ENCODE measurements at regions not wholly inside any gene's neighbourhood (a gene's known extent, or its start where the extent isn't known, plus 50 kb on each side); places are given as distances from the start of the nearest gene placed in this dataset.

DNA sequence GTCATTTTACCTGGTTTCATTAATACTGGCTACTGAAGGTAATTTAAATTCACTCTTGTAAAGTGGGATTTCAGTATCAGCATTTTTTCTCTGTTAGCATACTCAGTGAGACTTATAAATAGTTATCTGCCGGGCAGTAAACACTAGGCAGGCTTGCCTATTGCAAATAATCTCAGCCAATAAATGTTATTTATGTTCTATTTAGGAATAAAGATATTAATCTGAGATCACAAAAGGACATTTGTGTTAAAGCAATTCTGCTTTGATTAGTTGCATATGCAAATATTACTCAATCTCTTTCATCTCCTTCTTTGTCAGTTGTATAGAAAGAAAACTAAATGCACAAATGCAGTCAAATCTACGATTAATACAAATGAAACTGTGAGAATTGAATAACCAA is 827.8 kb downstream of the TLE4 start:
- DNase-seq = no peak

DNA sequence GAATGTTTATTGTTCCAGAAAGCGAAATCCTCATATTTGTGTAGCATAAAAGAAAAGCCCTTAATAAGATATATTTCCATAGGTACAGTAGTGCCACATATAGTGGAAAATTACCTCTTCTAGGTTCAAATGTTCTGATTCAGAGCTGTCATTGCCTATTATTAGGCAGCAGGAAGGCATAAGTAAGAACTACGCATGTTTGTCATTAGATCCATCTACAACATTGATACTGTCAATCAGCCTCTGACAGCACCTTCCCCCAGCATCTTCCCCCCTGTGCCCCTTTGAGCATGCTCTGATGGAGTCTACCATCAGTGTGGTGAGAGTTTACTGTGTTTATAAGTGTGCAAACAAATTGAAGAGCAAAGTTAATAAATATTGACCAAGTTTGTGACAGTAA is 816.1 kb downstream of the TLE4 start:
- DNase-seq = no peak

DNA sequence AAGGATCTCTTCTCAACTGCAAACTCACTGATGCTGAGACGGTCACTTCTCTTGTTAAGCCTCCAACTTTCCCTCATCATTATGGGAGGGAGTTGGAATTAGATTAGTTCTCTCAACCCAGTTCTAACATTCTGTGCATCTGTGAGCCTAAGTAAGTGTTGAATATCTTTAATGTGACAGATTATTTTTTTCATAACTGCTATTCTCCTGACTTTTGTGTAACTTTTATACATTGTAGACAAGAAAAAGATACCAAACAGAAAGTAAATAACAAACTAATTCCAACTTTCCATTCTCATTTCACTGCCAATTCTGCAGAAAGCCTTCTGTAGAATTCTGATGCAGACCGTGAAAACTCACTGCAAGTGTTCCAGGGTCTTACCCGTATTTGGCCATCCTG is 813.5 kb downstream of the TLE4 start:
- DNase-seq = no peak

DNA sequence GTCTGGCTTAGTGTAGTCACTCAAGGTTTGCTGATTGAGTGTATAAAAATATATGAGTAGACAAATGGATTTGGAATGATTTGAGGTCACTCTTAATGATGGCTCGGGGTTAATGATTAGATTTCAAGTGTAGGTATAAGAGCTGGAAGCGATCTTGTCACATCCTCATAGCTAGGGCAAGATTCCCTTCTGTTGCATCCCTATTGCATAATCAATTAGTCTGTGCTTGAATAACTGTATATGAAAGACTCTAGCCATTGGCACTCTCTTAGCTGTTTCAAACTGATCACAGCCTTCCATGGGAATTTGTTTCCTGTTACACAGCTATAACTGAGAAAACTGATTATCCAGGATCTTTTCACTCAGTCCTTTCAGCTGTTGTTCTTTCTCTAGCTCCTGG is 811.6 kb downstream of the TLE4 start:
- DNase-seq = no peak

DNA sequence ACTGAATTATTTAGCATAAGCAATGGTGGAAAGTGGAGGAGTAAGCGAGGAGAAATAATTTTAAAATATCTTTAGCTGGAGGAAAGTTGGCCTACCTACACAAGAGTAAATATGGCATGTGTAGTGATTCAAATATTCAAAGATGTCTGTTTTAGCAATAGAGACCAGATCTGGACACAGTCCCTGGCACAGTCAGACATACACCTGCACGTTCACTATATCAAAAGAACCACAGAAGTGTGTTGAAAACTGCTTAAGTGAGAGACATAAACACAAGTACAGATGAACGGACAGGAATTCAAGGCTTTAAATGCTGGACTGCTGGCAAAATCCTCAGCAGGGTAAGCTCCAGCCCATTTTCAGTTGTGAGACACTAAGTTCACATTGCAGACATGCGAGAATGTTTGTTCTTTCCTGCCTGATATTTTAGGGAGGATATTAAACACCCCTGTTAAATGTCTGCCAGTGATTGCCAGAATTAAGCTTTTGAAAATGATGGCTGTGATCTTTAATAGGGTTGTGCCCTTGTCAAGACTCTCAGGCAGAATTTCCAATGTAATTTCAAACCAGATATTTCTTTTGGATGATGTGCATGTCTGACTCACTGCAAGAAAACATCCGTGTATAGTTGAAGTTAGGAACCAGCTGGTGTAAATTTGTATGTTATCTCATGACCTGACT is 810.6 kb downstream of the TLE4 start:
- no peak for DNase-seq

DNA sequence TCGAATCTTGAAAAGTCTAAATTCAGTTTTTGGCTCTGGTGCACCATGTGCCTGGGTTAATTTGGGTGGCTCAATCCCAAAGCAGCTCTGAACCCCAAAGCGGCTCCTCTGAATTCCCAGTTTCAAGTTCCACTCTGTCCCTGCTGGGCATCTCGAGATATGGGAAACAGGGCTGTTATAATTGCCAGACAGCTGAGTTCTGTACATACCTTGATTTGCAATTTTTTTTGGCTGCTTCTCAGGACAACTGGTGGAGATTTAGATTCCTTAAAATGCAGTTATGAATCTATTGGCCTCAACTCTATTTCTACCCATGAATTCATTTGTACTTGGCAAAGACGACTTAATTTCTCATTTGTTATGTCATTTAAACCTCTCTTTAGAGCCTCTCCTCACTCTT is 808.5 kb downstream of the TLE4 start:
- DNase-seq = no peak

DNA sequence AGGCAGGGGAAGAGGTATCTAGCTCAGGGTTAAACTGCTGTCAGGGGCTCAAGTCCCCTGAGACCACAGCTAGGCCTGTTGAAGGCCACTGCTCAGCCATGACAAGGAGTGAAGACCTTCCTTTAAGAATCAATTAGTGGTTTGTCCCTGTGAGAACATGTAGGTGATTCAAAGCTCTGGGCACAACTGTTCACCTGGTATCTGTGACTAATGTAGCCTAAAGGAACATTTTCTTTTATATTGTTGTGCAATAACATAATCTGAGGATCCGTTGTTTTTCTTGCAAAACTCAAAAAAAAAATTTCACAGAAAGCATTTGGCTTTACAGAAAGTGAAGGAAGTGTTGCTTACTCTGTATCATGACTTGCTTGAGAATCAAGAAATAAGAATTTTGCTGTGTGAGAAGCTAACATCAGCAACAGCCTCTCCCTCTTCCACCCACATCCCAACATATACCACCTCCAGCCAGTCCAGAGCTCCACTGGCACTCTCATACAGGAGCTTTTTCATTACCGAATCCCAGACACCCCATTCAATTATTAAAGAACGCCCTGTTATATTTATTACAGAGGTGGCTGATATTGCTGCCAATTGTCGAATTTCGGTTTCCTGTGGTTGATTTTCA is 807.0 kb downstream of the TLE4 start:
- DNase-seq = no peak

DNA sequence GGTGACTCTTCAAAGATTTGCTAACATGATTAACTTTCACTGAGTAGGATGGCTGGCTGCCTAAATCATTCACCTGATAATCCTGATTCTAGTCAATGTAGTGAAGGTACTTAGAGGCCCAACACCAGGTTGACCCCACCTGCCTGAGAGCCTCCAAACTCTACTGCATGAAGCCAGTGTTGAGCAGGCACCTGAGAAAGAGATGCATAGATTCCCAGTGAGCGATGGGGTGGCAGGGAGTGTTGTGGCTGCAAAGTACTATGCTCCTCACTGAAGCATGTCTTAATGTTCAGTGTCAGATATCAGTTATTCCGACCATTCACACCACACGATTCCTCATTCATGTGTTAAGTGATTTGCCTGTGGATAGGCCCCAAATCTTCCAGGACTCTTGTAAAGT is 804.4 kb downstream of the TLE4 start:
- no peak for DNase-seq

DNA sequence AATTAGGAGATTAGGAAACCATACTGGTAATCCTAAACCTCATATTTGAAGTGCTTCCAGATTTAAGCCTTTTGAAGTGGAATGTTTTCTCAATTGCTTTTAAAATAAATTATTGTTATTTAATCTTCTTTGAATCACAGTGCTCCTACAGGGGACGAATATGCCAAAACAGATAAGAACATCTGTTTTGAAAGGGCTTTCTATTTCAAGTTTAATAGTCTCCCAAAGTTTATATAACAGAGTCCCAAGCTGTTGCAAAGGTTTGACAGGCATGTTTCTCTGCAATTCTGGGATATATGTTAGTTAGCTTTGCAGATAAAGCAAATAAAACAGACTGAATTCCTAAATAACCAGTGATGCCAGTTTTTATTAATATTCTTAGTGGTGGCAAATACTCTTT is 803.7 kb downstream of the TLE4 start:
- DNase-seq = no peak

DNA sequence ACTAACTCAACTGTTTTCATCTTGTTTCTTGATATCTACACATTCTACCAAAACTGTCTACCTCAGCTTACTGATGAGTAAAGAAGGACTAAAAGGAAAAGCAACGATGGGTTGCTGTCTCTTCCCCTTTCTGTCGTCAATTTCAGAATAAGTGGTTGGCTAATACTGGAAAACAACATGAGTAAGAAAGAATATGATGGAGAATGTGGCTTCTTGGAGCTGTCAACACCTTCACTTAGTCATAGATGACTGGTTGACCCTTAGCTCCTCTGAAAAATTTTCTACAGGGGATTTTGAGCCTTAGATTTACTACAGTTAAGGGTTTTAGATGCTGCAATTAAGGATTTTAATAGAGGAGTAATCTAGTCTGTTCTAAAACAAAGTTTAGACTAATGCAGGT is 797.9 kb downstream of the TLE4 start:
- DNase-seq = no peak

DNA sequence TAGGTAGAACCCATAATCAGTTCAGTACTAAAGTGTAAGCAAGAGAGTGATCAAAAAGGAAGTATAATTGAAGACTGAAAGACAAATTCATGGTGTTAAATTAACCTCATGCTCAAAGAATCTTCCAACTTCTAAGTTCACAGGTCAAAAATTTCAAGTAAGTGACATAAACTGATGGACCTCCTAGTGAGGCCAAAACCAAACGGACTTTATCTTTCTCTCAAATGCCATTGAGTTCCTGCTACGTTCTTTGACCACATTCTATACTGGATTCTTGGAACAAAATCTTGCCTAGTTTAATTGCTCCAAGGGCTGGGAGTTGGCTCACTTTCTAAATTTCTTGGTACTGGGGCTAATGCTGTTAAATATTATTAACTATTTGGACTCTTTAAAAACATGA is 794.9 kb downstream of the TLE4 start:
- DNase-seq = no peak

DNA sequence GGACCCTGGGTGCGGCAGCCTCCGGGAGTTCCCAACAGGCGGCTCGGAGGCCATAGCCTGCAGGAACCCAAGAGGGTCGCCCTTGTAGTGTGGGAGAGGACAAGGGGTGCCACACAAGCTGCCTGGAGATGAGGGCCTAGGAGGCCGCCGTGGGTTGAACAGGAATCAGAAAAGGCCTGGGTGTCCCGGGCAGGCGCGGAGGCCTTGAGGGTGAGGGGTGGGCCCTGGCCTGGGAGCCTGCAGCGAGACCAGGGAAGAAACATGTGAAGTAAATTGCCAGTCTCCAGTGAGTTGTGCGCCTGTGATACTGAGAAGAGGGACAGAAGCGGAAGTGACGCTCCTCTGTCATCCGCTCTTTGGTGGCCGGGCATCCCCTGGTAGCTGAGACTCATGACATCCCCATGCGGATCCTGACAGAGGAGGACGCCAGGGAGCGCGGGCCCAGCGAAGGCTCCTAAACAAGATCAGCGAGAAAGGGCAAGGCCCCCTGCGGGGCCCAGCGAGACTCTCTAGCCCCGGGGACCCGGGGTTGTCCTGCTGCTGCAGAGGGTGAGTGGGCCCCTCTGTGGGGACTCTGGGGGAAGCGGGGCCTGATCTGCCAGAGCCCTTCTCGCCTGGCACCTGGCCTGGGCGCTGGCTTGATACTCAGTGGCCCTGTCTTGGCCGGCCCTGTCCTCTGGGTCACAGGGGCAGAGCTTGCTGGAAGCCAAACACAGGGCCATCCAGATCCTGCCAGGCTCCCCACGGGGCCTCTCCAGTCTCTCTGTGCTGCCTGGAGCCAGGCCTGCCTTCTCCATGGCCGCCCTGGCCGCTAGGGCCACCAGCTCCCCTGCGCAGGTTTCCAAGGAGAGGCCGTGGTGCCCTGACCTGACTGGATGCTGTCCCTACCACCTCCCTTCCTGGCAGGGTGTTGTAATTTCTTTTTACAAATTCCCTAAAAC is 788.4 kb downstream of the TLE4 start:
- no peak for DNase-seq

DNA sequence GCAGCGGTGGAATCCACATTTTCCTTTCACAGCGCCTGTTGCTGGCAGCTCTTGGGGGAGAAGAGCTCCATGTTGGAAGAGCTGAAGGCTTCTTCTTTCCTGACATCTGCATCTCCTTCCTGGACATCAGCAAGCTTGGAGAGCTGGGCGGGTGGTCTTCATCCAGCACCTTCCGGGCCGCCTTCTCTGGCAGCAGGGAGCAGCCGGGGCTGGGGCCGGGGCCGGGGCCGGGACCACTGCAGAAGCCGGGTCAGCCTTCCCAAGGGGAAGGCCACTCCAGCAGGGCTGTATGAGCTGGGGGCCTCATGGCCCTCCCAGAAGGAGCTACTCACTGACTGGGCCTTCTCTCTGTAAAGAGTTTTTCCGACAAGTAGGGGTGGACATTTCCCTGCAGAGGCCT is 787.5 kb downstream of the TLE4 start:
- no peak for DNase-seq

DNA sequence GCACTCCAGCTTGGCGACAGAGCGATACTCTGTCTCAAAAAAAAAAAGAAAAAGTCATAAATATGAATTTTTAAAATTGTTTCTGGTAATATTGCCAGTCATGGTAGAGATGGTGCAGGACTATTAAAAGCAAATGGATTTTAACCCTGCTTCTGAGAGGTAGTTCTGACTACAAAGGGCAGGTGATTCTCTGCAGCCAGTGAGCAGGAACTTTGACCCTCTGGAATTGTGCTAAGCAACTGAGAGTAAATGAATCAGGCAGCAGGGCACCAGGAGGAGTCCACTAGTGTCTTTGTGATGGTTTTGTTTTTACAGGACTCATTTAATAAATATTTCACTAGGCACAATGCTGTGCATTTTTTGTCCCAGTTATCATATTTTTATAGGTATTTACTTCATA is 781.2 kb downstream of the TLE4 start:
- DNase-seq = no peak

DNA sequence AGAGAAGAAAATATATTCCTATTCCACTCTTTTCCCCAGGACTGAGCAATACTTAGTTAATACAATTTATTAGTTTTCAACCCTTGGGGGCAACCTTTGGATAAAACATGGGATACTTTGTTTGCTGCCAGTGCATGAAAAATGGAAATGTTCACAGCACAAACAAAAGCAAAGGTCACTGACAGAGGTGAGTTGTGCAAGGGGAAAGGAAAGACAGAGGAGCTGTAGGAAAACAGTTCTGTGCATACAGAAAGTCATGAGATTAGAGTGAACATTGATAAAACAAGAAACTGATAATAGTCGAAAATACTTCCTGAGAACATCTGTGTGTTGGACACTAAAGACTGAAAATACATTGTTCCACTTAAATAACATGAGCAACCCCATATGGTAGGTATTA is 779.8 kb downstream of the TLE4 start:
- no peak for DNase-seq

DNA sequence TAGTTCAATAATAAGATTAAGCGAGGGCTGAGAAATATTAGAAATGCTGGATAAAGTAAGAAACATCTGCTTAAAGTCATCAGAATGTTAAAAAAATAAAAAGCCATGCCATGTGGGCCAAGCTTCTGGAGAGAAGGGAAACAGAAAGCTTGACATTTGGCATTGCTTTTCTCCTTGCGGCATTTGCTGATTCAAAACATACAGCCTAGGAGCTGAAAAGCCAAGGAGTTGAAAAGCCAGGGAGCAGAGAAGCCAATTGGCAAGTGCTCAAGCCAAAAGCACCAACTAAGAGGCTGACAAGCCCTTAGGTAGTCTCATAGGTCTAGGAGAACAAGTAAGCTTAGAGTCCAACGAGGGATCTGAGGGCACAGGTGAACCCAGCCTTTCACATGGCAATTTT is 754.3 kb downstream of the TLE4 start:
- DNase-seq = no peak

DNA sequence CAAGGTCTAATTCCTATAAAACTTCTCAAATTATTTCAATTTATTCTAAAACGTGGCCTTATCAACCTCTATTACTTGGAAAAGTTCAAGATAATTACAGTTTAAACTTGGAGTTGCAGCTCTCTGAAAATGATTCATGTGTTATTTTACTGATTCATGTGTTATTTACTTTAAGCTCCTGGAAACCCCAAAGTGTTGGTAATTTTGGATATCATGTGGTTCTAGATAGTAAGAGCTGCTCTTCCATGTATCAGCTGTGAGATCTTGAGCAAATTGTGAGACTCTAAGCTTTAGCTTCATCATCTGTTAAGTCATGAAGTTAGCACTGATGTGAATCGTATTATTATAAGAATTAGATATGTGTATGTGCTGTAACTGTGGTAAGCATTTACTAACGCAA is 749.2 kb downstream of the TLE4 start:
- no peak for DNase-seq

DNA sequence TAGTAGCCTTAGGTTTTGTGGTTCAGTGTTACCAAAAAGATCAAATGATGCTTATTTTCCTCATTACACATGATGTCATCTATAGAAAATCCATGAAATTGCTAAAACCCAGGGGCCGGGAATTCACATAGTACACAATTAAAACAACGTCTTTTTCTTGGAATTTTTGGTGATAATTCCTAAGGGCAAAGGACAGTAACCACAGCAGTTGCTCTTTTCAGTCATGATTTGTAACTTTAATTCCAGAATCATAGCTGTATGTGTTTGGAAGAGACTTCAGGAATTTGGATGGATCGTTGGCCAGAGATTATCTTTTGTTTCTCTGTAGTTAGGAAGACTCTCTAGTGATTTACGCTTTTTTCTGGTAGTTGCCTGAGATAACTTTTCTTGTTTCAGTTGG is 748.7 kb downstream of the TLE4 start:
- DNase-seq = no peak

DNA sequence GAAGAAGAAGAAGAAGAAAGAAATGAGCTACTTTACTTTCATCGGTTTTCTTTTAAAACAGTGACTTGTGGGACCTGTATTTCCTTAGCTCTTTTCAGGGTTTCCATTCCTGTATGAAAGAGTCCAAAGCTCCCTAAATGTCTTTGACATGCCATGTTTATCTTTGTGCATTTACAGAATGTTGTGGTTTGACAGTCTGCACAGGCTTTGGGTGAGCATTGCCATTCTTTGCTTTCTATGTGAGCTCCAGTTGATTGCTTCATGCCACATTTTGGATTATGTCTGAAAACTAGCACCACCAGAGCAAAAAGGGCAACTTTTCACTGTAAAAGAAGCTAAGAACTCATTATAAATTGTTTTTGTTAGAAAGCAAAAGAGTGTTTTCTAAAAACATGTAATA is 733.4 kb downstream of the TLE4 start:
- no peak for DNase-seq

DNA sequence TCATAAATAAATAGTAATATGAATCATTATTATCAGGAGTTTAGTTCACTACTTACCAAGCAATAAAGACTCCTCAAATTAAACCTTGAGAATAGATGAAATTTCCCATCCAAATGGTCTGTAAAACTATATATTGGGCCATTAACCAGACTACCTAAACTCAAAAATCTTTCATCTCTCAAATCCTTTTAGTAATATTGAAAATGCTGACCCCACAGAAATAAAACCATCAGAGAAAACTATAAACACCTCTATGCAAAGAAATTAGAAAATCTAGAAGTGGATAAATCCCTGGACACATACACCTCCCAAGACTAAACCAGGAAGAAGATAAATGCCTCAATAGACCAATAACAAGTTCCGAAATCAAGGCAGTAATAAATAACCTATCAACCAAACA is 723.2 kb downstream of the TLE4 start:
- no peak for DNase-seq

DNA sequence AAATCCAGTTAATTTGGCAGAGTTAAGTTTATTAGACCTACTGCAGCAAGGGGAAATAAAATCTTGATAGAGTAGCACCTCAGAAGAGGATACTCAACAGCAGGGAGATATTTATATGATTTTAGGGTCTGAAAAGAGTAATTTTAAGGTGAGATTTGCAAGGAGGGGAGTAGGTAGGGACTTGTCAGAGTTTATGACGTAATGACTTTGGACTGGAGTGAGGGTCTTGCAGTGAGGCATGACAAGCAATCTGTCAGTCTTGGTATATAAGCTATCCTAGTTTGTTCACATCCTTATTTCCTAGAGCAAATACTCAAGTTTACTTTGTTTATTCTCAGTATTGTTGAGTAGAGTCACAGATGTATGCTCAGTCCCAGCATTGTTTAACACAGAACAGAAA is 722.6 kb downstream of the TLE4 start:
- DNase-seq = no peak

DNA sequence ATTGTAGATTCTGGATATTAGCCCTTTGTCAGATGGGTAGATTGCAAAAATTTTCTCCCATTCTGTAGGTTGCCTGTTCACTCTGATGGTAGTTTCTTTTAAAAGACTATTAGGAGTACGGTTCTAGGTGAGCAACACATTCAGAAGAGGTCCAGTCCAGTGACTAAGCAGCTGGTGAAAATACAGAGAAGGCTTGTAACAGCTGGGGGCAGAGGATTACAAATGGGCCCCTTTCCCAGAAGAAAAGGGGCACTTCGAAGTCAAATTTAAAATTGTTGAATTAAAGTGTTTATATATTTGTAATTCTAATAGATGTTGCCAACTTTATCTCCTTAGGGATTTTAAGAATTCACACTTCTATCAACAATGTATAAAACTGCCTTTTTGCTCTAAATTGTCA is 720.5 kb downstream of the TLE4 start:
- DNase-seq = no peak

DNA sequence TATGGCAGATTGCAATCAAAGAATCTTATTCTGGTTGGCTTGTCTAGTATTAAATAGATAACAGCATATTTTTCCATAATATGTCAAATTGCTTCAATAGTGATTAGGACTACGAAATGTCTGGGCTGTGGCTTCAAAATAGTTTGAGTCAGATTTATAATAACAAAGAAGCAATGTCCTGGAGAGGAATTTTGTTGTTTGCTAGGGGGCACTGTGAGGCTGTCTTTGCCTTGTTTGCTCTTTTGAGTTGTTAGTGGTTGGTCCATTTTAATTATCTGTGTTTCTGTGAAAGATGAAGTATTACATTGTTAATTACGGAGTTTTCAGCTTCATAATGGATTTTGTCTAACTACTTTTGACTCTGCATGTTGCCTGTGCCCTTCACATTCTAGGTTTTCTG is 713.6 kb downstream of the TLE4 start:
- peak; percentile 1 for DNase-seq

DNA sequence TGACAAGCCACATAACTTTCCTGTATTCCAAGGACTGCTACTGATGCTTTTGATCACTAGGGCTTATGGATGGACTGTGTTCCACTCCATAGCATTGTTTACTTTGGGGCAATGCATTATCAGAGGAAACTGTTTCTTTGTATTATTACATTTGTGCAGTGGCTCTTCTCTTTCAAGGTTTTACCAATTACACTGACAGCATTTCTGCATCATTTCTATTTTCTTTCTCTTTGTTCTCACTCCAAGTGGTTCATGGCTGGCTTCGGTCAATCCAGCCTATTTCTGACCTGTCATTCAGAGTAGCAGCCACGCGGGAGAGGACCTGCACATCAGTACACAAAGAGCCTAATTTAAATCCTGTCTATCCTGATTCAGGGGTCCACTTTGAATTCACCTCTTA is 711.0 kb downstream of the TLE4 start:
- no peak for DNase-seq
